HEK293 (cell line): ENCODE measurements at regions not wholly inside any gene's neighbourhood (a gene's known extent, or its start where the extent isn't known, plus 50 kb on each side); places are given as distances from the start of the nearest gene placed in this dataset.

Source experiments
- CTCF ChIP-seq: fragments of 450-650 bp; formaldehyde crosslinking; IDR thresholded peaks from 2 replicates; pipeline ENCODE4 v1.5.1; 2016; ENCODE audit warnings: missing biosample characterization, missing genetic modification characterization
- ZNF292 ChIP-seq: fragments of 450-650 bp; formaldehyde crosslinking; IDR thresholded peaks from 2 replicates; pipeline ENCODE4 v1.5.1; 2016; ENCODE audit warnings: low read depth, missing biosample characterization, missing genetic modification characterization, borderline replicate concordance
- ZNF561 ChIP-seq: fragments of 450-650 bp; IDR thresholded peaks from 2 replicates; pipeline ENCODE4 v1.5.1; 2018; ENCODE audit warnings: missing biosample characterization, missing genetic modification characterization, borderline replicate concordance

GRCh38 chr6:97995158-97995557, 712.1 kb upstream of the MMS22L start:
- no peak for TF ChIP-seq ZNF292 (tag by site-specific recombination)
- no peak for TF ChIP-seq CTCF
- no peak for TF ChIP-seq ZNF561 (tag by site-specific recombination)
